CD4-positive, CD25-positive, alpha-beta regulatory T cell (primary cell): ENCODE measurements at regions not wholly inside any gene's neighbourhood (a gene's known extent, or its start where the extent isn't known, plus 50 kb on each side); places are given as distances from the start of the nearest gene placed in this dataset.

Source experiments
- ATAC-seq, 2 donors: fragments of 150-1000 bp; cut with Tn5 transposase; one replicate each; pipeline ENCODE4 v1.10.0; 2021; ENCODE audit warnings: low read depth in 2 of 2, moderate number of reproducible peaks in 2 of 2, moderate library complexity in 1 of 2
- DNase-seq, 3 donors: peaks; one replicate each; pipeline versions ENCODE4 v3.0.0 to v3.0.0-alpha.2; 2012 to 2022; ENCODE audit warnings: mixed read lengths in 1 of 3
- H3K27ac ChIP-seq: one replicate; pipeline ENCODE4 v1.7.0; 2013; ENCODE audit warnings: mild to moderate bottlenecking, low read length; ENCODE audit not compliant: insufficient read depth, poor library complexity, severe bottlenecking
- H3K27me3 ChIP-seq: one replicate; pipeline ENCODE4 v1.7.0; 2013; ENCODE audit warnings: low read length; ENCODE audit not compliant: control insufficient read depth, insufficient read depth
- H3K36me3 ChIP-seq: one replicate; pipeline ENCODE4 v1.7.0; 2013; ENCODE audit warnings: mild to moderate bottlenecking, low read length, moderate library complexity; ENCODE audit not compliant: control insufficient read depth, insufficient read depth
- H3K4me1 ChIP-seq: 2 replicates; pipeline ENCODE4 v1.7.0; 2013; ENCODE audit warnings: mild to moderate bottlenecking, low read length; ENCODE audit not compliant: insufficient read depth, control insufficient read depth, poor library complexity, severe bottlenecking
- H3K4me3 ChIP-seq: one replicate; pipeline ENCODE4 v1.7.0; 2013; ENCODE audit warnings: low read depth, mild to moderate bottlenecking, low read length, moderate library complexity
- H3K9me3 ChIP-seq, 2 experiments: 1 replicate in 1 of 2; 2 replicates in 1 of 2; pipeline ENCODE4 v1.7.0; 2013; ENCODE audit warnings: low read length in 2 of 2, mild to moderate bottlenecking in 1 of 2, moderate library complexity in 1 of 2; ENCODE audit not compliant: control insufficient read depth in 2 of 2
- H3K27ac Mint-ChIP-seq, 3 donors: one replicate each; pipeline ENCODE4 v1.8.0; 2020 to 2022; ENCODE audit warnings: mild to moderate bottlenecking in 3 of 3, mixed read lengths in 3 of 3, moderate library complexity in 2 of 3
- H3K27me3 Mint-ChIP-seq: one replicate; pipeline ENCODE4 v1.8.0; 2022; ENCODE audit warnings: mild to moderate bottlenecking, mixed read lengths
- H3K36me3 Mint-ChIP-seq: one replicate; pipeline ENCODE4 v1.8.0; 2020; ENCODE audit warnings: mixed read lengths
- H3K4me1 Mint-ChIP-seq, 4 donors: one replicate each; pipeline ENCODE4 v1.8.0; 2020 to 2022; ENCODE audit warnings: mixed read lengths in 4 of 4, mild to moderate bottlenecking in 1 of 4
- H3K4me3 Mint-ChIP-seq, 4 donors: one replicate each; pipeline ENCODE4 v1.8.0; 2020 to 2022; ENCODE audit warnings: mild to moderate bottlenecking in 4 of 4, mixed read lengths in 4 of 4, moderate library complexity in 3 of 4
- H3K9me3 Mint-ChIP-seq, 7 donors: one replicate each; pipeline ENCODE4 v1.8.0; 2020 to 2022; ENCODE audit warnings: mixed read lengths in 7 of 7, mild to moderate bottlenecking in 3 of 7, moderate library complexity in 2 of 7

DNA sequence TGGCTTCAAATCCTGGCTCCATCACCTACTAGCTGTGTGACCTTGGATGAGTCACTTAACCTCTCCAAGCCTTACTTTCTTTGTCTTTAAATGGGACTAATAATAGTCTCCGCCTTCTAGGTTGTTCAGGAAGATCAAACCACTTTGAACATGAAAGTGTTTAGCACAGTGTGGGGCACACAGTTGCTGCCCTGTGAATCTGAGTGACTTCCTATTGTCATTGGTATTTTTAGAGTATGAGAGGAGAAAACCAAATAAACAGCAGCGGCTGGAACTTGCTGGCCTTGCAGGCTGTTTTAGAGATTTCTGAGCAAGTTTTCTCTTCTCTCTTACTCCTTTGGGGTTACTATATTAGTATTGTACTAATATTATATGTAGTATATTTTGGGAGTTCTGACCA is 120.7 kb upstream of the MYL2 start:
- Histone ChIP-seq H3K4me1 (peaks cover 5% of the 10 kb centered on the region), H3K4me3 (no peak overlapping the region), H3K9me3 (no peaks in the 10 kb centered on the region), H3K27me3 (peaks cover 2% of the 10 kb centered on the region), H3K27ac (no peak overlapping the region), H3K36me3 (no peaks in the 10 kb centered on the region)
- no peak for DNase-seq
- Mint-ChIP-seq H3K4me3 (no peak overlapping the region), H3K36me3 (no peaks in the 10 kb centered on the region), H3K4me1 (peaks cover 2 to 14% (median 4%) of the 10 kb centered on the region in 4 donors), H3K9me3 (peaks cover 0 to 3% (median 0%) of the 10 kb centered on the region in 7 donors), H3K27ac (no peak overlapping the region), H3K27me3 (peaks cover 51% of the 10 kb centered on the region)
- no peak for ATAC-seq

DNA sequence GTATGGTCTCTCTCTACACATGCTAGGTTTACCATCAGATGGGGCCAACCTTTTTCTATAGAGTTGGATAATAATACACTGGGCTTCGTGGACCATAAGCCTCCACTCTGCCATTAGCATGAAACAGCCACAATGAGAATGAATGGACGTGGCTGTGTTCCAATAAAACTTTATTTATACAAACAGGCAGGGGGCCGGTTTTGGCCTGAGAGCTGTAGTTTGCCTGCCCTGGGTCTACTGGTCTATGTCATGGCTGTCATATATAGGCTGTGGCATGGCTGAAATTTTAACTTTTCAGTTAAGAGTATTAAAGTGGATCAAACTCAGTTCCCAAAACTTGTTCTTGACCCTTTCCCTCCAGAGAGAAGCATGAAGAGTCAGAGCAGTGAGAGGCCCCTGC is 120.3 kb upstream of the MYL2 start:
- H3K4me1 ChIP-seq = peaks cover 9% of the 10 kb centered on the region
- peaks cover 0 to 3% (median 0%) of the 10 kb centered on the region in 7 donors for H3K9me3 Mint-ChIP-seq
- ATAC-seq = no peak

DNA sequence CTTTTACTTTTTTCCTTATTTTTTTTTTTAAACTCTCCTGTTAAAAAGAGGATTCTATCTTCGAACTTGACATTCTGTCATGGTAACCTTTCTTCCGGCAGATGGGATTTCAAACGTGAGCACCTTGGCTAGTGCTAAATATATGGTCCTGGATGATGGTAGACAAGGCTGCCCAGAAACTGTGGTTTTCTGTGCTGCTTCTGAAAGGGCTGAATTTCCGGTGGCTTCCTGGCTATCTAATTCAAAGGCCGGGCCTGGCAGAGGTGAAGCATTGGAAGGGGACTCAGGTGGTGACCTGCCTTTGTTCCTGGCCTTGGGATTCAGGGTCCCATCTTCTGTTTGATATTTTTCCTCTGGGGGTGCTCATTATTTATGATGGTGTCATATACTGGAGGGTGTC is 118.6 kb upstream of the MYL2 start:
- no peak overlapping the region for H3K27ac Mint-ChIP-seq
- peaks cover 22% of the 10 kb centered on the region for H3K4me1 ChIP-seq
- H3K4me3 Mint-ChIP-seq = no peak overlapping the region

More for the DNA sequence above, 120.3 kb upstream of the MYL2 start:
- Histone ChIP-seq H3K9me3 (no peaks in the 10 kb centered on the region), H3K27ac (no peak overlapping the region), H3K36me3 (no peaks in the 10 kb centered on the region), H3K4me3 (no peak overlapping the region), H3K27me3 (peaks cover 2% of the 10 kb centered on the region)
- H3K27ac Mint-ChIP-seq = no peak overlapping the region
- H3K36me3 Mint-ChIP-seq = no peaks in the 10 kb centered on the region
- DNase-seq = no peak
- peaks cover 55% of the 10 kb centered on the region for H3K27me3 Mint-ChIP-seq
- H3K4me1 Mint-ChIP-seq = peaks cover 5 to 18% (median 6%) of the 10 kb centered on the region in 4 donors
- H3K4me3 Mint-ChIP-seq = no peak overlapping the region

DNA sequence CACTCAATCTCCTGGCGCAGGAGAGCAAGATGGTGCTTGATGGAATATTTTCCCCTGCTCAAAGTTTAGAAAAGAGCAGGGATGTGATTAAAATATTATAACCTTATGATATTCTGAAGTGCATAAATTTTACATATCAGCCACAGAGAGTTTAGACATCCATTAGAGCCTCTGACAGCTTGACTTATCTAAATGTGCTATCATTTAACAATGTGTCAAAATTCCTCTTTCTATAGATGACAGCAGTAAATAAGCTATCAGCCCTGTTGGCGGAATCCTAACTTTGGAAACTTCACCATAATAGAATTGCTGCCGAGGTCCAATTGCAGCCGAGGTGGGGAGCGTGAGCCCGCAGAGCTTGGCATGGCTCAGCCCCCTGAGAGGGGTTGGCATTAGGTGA is 117.7 kb upstream of the MYL2 start:
- Histone ChIP-seq H3K27ac (no peak overlapping the region), H3K36me3 (no peaks in the 10 kb centered on the region), H3K27me3 (peaks cover 2% of the 10 kb centered on the region), H3K4me1 (peaks cover 27% of the 10 kb centered on the region), H3K4me3 (no peak overlapping the region), H3K9me3 (no peaks in the 10 kb centered on the region)
- DNase-seq (no peak), ATAC-seq (no peak)
- H3K27me3 Mint-ChIP-seq = peaks cover 59% of the 10 kb centered on the region
- peaks cover 5 to 30% (median 10%) of the 10 kb centered on the region in 4 donors for H3K4me1 Mint-ChIP-seq
- no peaks in the 10 kb centered on the region for H3K36me3 Mint-ChIP-seq
- no peak overlapping the region for H3K27ac Mint-ChIP-seq
- peaks cover 0 to 3% (median 0%) of the 10 kb centered on the region in 7 donors for H3K9me3 Mint-ChIP-seq
- H3K4me3 Mint-ChIP-seq = peak overlapping the region in 1 of 4 donors; percentile 47

More for the DNA sequence above, 118.6 kb upstream of the MYL2 start:
- Histone ChIP-seq H3K36me3 (no peaks in the 10 kb centered on the region), H3K27me3 (peaks cover 2% of the 10 kb centered on the region), H3K27ac (no peak overlapping the region), H3K9me3 (no peaks in the 10 kb centered on the region), H3K4me3 (no peak overlapping the region)
- Mint-ChIP-seq H3K27me3 (peaks cover 59% of the 10 kb centered on the region), H3K36me3 (no peaks in the 10 kb centered on the region), H3K4me1 (peaks cover 5 to 26% (median 10%) of the 10 kb centered on the region in 4 donors), H3K9me3 (peaks cover 0 to 3% (median 0%) of the 10 kb centered on the region in 7 donors)
- ATAC-seq = no peak
- DNase-seq = no peak

DNA sequence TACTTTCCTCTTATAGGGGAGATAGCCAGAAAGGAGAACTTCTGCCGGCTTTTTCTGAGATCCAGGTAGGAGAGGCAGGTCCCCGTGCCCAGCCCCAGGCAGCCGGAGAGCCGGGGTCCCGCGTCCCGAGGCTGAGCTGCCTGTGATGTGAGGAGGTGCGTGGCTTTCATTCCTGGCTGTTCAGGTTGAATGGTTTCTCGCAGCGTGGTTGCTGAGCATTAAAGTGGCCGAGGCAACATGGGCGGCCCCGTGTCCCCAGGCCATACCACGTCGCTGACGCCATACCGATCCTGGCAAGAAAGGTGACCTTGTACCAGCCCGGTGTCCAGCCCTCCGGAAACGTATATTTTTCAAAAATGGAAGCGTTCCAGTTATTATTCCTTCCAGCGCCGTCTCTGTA is 116.7 kb upstream of the MYL2 start:
- H3K4me1 ChIP-seq = peaks cover 30% of the 10 kb centered on the region
- H3K4me1 Mint-ChIP-seq = peaks cover 5 to 36% (median 15%) of the 10 kb centered on the region in 4 donors
- no peaks in the 10 kb centered on the region for H3K9me3 ChIP-seq
- no peak for ATAC-seq
- no peaks in the 10 kb centered on the region for H3K36me3 ChIP-seq
- H3K27ac ChIP-seq = no peak overlapping the region
- H3K36me3 Mint-ChIP-seq = no peaks in the 10 kb centered on the region
- no peak for DNase-seq
- no peak overlapping the region for H3K4me3 ChIP-seq
- no peak overlapping the region for H3K27ac Mint-ChIP-seq
- H3K9me3 Mint-ChIP-seq = peaks cover 0 to 3% (median 0%) of the 10 kb centered on the region in 7 donors
- H3K4me3 Mint-ChIP-seq = peak overlapping the region in 2 of 4 donors; percentile 31 to 47
- peaks cover 11% of the 10 kb centered on the region for H3K27me3 ChIP-seq
- H3K27me3 Mint-ChIP-seq = peaks cover 70% of the 10 kb centered on the region

DNA sequence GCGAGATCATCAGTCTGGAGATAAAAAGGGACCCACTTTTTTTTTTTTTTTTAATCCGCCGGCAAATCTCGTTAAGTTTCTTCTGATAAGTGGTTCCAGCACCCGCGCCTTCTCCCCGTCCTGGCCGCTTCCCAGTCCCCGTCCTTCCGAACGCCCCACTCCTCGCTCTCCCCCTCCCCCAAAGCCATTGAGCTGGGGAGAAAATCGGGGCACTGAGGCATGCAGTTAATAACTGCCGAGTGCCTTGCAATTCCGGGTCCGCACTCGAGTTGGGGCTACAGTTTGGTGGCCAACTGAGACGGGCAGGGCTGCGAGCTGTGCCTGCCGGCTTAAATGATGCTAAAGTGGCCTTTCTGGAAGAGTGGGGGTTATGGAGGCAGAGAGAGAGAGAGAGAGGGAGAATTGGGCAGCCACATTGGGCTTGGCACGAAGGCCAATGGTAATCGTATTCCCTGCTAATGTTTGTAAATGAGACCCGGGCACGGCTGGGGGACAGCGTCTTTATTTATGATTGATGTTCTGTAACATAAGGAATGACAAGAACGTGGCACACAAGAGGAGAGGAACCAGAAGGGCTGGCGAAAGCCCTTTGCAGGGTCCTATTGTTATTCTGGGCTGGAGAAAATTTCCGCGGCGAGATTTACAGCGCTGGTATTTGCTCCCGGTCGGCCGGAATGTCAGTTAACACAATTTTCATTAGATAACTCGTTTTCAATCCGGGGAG is 115.4 kb upstream of the MYL2 start:
- Mint-ChIP-seq H3K27ac (no peak overlapping the region), H3K36me3 (no peaks in the 10 kb centered on the region), H3K4me1 (peaks cover 0 to 33% (median 15%) of the 10 kb centered on the region in 4 donors), H3K4me3 (peak overlapping the region in 3 of 4 donors; percentile 76 to 80 (median 77)), H3K27me3 (peaks cover 83% of the 10 kb centered on the region), H3K9me3 (peaks cover 0 to 3% (median 0%) of the 10 kb centered on the region in 7 donors)
- Histone ChIP-seq H3K4me1 (peaks cover 30% of the 10 kb centered on the region), H3K4me3 (no peak overlapping the region), H3K27me3 (peaks cover 16% of the 10 kb centered on the region), H3K36me3 (no peaks in the 10 kb centered on the region), H3K27ac (no peak overlapping the region), H3K9me3 (no peaks in the 10 kb centered on the region)
- no peak for DNase-seq
- no peak for ATAC-seq

DNA sequence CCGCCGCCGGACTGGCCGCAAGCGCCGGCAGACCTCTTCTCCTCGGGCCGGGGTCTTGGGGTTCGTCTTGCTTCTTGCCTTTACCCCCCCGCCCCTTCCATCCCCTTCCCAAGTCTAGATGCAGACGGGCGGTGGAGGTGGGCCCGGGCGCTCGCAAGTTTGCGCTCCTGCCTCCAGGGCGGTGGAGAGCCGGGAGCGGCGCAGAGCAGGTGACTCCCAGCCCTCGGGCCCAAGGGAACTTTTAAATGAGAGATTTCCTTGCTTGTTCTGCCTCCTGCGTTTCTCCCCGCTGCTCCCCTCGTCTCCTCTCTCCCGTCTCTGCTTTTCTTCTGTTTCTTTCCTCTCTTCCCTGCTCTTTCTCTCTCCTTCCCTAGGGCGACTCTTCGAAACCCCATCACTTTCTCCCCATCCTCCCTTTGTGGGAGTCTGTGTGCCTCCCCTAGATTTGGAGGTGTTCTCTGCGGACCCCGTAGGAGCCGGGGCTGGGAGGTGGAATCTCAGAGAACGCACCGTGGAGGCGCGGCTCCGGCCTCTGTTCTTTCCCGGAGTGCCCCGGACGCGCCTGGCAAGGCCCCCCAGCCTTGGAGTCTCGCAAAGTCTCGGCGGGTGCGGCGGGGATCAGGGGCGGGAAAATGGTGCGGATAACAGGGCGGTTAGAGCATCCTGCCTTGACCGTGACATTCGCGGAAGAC is 114.7 kb upstream of the MYL2 start:
- Mint-ChIP-seq H3K4me3 (peak overlapping the region in 3 of 4 donors; percentile 73 to 77 (median 76)), H3K9me3 (no peaks in the 10 kb centered on the region), H3K27me3 (peaks cover 84% of the 10 kb centered on the region), H3K4me1 (peaks cover 0 to 33% (median 15%) of the 10 kb centered on the region in 4 donors), H3K27ac (no peak overlapping the region), H3K36me3 (no peaks in the 10 kb centered on the region)
- peaks cover 30% of the 10 kb centered on the region for H3K4me1 ChIP-seq
- no peak overlapping the region for H3K4me3 ChIP-seq
- ATAC-seq = no peak
- no peaks in the 10 kb centered on the region for H3K9me3 ChIP-seq
- no peaks in the 10 kb centered on the region for H3K36me3 ChIP-seq
- DNase-seq = no peak
- no peak overlapping the region for H3K27ac ChIP-seq
- H3K27me3 ChIP-seq = peaks cover 20% of the 10 kb centered on the region
